Endothelial cell of umbilical vein (primary cell): ENCODE measurements at regions not wholly inside any gene's neighbourhood (a gene's known extent, or its start where the extent isn't known, plus 50 kb on each side); places are given as distances from the start of the nearest gene placed in this dataset.

ENCODE experiments used
- EZH2 ChIP-seq: IDR thresholded peaks from 2 replicates; pipeline ENCODE4 v1.6.1; 2012; ENCODE audit warnings: borderline replicate concordance, low read depth, mild to moderate bottlenecking, moderate library complexity, low read length, inconsistent platforms; ENCODE audit not compliant: severe bottlenecking
- JUN ChIP-seq: IDR thresholded peaks from 2 replicates; pipeline ENCODE4 v1.6.1; 2011; ENCODE audit warnings: borderline replicate concordance, low read depth; ENCODE audit not compliant: insufficient read length, insufficient read depth
- POLR2A ChIP-seq: IDR thresholded peaks from 2 replicates; pipeline ENCODE4 v1.6.1; 2012; ENCODE audit warnings: low read depth, mild to moderate bottlenecking, control low read depth, low read length
- TF ChIP-seq, protein P1 (sequence below), 2 donors: IDR thresholded peaks; 1 replicate in 1 of 2; 2 replicates in 1 of 2; pipeline ENCODE4 v1.5.1; 2011; ENCODE audit warnings: low read length in 2 of 2, mild to moderate bottlenecking in 2 of 2, moderate library complexity in 2 of 2, control low read depth in 1 of 2, inconsistent platforms in 1 of 2, low read depth in 1 of 2; ENCODE audit not compliant: insufficient read depth in 1 of 2; ENCODE audit errors: extremely low read depth in 1 of 2

DNA sequence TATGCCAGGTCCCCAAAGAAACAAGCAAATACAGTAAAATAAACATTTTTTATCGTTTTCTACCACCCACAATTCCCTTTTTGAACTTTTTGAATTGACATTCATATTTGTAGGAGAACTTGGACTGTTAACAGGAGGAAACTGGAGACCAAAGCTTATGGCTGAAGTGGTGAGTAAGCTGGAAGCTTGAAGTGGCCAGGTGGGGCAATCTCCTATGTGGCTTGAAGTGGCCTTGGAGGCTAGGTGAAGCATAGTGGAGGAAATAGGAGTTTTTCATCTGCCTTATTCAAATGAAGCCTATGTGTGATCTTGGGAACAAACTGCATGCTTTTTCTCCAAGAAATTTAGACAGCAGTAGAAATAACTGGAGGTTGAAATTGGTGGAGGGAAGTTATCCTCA lies 962.9 kb upstream of the FANCL start:
- TF ChIP-seq EZH2 (no peak), POLR2A (no peak), JUN (no peak)
- TF ChIP-seq, protein P1, sequence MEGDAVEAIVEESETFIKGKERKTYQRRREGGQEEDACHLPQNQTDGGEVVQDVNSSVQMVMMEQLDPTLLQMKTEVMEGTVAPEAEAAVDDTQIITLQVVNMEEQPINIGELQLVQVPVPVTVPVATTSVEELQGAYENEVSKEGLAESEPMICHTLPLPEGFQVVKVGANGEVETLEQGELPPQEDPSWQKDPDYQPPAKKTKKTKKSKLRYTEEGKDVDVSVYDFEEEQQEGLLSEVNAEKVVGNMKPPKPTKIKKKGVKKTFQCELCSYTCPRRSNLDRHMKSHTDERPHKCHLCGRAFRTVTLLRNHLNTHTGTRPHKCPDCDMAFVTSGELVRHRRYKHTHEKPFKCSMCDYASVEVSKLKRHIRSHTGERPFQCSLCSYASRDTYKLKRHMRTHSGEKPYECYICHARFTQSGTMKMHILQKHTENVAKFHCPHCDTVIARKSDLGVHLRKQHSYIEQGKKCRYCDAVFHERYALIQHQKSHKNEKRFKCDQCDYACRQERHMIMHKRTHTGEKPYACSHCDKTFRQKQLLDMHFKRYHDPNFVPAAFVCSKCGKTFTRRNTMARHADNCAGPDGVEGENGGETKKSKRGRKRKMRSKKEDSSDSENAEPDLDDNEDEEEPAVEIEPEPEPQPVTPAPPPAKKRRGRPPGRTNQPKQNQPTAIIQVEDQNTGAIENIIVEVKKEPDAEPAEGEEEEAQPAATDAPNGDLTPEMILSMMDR (IDR thresholded peaks at IDR 0.05; ENCODE audit: extremely low read depth in 1 of 2, insufficient read depth in 1 of 2, low read depth in 1 of 2, low read length in 2 of 2): no peak
